K562 (cell line): ENCODE measurements at regions not wholly inside any gene's neighbourhood (a gene's known extent, or its start where the extent isn't known, plus 50 kb on each side); places are given as distances from the start of the nearest gene placed in this dataset.

Source experiments
- CREB1 ChIP-seq, 2 experiments: sonication (generic) in 1 of 2; formaldehyde crosslinking in 1 of 2; IDR thresholded peaks; 2 replicates each; pipeline versions ENCODE4 v1.6.1 to v1.8.0; 2012 to 2022; ENCODE audit warnings: inconsistent platforms in 1 of 2, mild to moderate bottlenecking in 1 of 2, missing genetic modification reagents in 1 of 2, moderate library complexity in 1 of 2
- CTCF ChIP-seq, 3 experiments: IDR thresholded peaks in 2 of 3; conservative IDR thresholded peaks in 1 of 3; 2 replicates each; pipeline ENCODE4 v1.5.1; 2011 to 2012; ENCODE audit warnings: low read length in 3 of 3, mild to moderate bottlenecking in 3 of 3, control low read depth in 2 of 3, improper control_type of control experiment in 1 of 3, inconsistent platforms in 1 of 3, low read depth in 1 of 3, mixed read lengths in 1 of 3, moderate library complexity in 1 of 3; ENCODE audit not compliant: insufficient read depth in 2 of 3
- NONO ChIP-seq, 2 experiments: fragments of 200-400 bp in 1 of 2; fragments of 450-650 bp in 1 of 2; formaldehyde crosslinking in 1 of 2; IDR thresholded peaks; 2 replicates each; pipeline ENCODE4 v1.6.1; 2017; ENCODE audit warnings: low read depth in 2 of 2, mild to moderate bottlenecking in 2 of 2, moderate library complexity in 2 of 2, low read length in 1 of 2
- POLR2A ChIP-seq: fragments of 450-650 bp; conservative IDR thresholded peaks from 2 replicates; pipeline ENCODE4 v1.6.1; 2016
- ZNF395 ChIP-seq: fragments of 200-800 bp; sonication (Bioruptor generic); IDR thresholded peaks from 2 replicates; pipeline ENCODE4 v1.6.1; 2017; ENCODE audit warnings: missing genetic modification characterization, missing compliant biosample characterization

GRCh38 chrX:10028283-10029104, 61.3 kb downstream of the CLDN34 start:
- no peak for TF ChIP-seq NONO (IDR thresholded peaks at IDR 0.05; ENCODE audit: low read depth in 2 of 2, low read length in 1 of 2)
- TF ChIP-seq POLR2A: no peak
- TF ChIP-seq CREB1 (IDR thresholded peaks at IDR 0.05): no peak
- TF ChIP-seq CREB1 (CRISPR knock-in tag; IDR thresholded peaks at IDR 0.05): no peak
- no peak for TF ChIP-seq CTCF (IDR thresholded peaks at IDR 0.05 in 2 of 3, conservative IDR thresholded peaks at IDR 0.05 in 1 of 3; ENCODE audit: insufficient read depth in 2 of 3, low read depth in 1 of 3, low read length in 3 of 3)
- TF ChIP-seq ZNF395 (CRISPR knock-in tag): no peak
